Cardiac muscle cell (in vitro differentiated cells and primary cell): ENCODE measurements at regions not wholly inside any gene's neighbourhood (a gene's known extent, or its start where the extent isn't known, plus 50 kb on each side); places are given as distances from the start of the nearest gene placed in this dataset.

Experiments used
- DNase-seq, 2 donors: peaks; one replicate each; pipeline versions ENCODE4 v3.0.0 to v3.0.0-alpha.2; 2010 to 2017; ENCODE audit warnings: low read depth in 1 of 2, low spot score in 1 of 2
- H3K27ac ChIP-seq: fragments of 200-600 bp; sonication (generic); 2 replicates; pipeline ENCODE4 v1.5.1; 2016
- H3K27me3 ChIP-seq: fragments of 200-600 bp; sonication (generic); 2 replicates; pipeline ENCODE4 v1.6.0; 2016; ENCODE audit warnings: control low read depth
- H3K36me3 ChIP-seq: fragments of 200-600 bp; sonication (generic); 2 replicates; pipeline ENCODE4 v1.5.1; 2016; ENCODE audit warnings: control low read depth
- H3K4me1 ChIP-seq: fragments of 200-600 bp; sonication (generic); 2 replicates; pipeline ENCODE4 v1.8.1; 2017; ENCODE audit warnings: low read depth, mild to moderate bottlenecking, mixed run types
- H3K4me3 ChIP-seq: fragments of 200-600 bp; sonication (generic); 2 replicates; pipeline ENCODE4 v1.5.1; 2016; ENCODE audit warnings: mild to moderate bottlenecking
- H3K9me3 ChIP-seq: fragments of 200-600 bp; sonication (generic); 2 replicates; pipeline ENCODE4 v1.5.1; 2017; ENCODE audit warnings: low read depth, mild to moderate bottlenecking, control low read depth
- CTCF ChIP-seq: IDR thresholded peaks from 2 replicates; pipeline ENCODE4 v1.5.1; 2012; ENCODE audit warnings: low read depth, mild to moderate bottlenecking, low read length

GRCh38 chr4:126046081-126046614 lies 731.4 kb downstream of the FAT4 start:
- TF ChIP-seq CTCF: no peak
- no peaks in the 10 kb centered on the region for H3K27me3 ChIP-seq
- H3K36me3 ChIP-seq: no peaks in the 10 kb centered on the region
- DNase-seq: peak in 1 of 2 donors; percentile 21
- H3K4me3 ChIP-seq: no peak overlapping the region
- no peak overlapping the region for H3K27ac ChIP-seq
- no peaks in the 10 kb centered on the region for H3K4me1 ChIP-seq
- no peaks in the 10 kb centered on the region for H3K9me3 ChIP-seq

- Histone ChIP-seq H3K4me1 (no peaks in the 10 kb centered on the region), H3K27ac (no peak overlapping the region), H3K9me3 (no peaks in the 10 kb centered on the region), H3K4me3 (no peak overlapping the region), H3K27me3 (no peaks in the 10 kb centered on the region), H3K36me3 (no peaks in the 10 kb centered on the region)
- TF ChIP-seq CTCF: no peak
- no peak for DNase-seq
Observed at GRCh38 chr4:126047114-126047513, 732.4 kb downstream of the FAT4 start.

GRCh38 chr4:126051689-126052424 lies 737.1 kb downstream of the FAT4 start:
- peak; percentile 25 for TF ChIP-seq CTCF
- Histone ChIP-seq H3K4me3 (no peak overlapping the region), H3K4me1 (no peaks in the 10 kb centered on the region), H3K27ac (no peak overlapping the region), H3K9me3 (no peaks in the 10 kb centered on the region), H3K27me3 (no peaks in the 10 kb centered on the region), H3K36me3 (no peaks in the 10 kb centered on the region)
- DNase-seq: peak; percentile 26 to 80

- Histone ChIP-seq H3K9me3 (no peaks in the 10 kb centered on the region), H3K27me3 (no peaks in the 10 kb centered on the region), H3K27ac (no peak overlapping the region), H3K4me1 (no peaks in the 10 kb centered on the region), H3K4me3 (no peak overlapping the region), H3K36me3 (no peaks in the 10 kb centered on the region)
- DNase-seq: no peak
- no peak for TF ChIP-seq CTCF
Observed at GRCh38 chr4:126056116-126056650, 741.4 kb downstream of the FAT4 start.

GRCh38 chr4:126057371-126057770 lies 742.6 kb downstream of the FAT4 start:
- DNase-seq: no peak

More at GRCh38 chr4:126057371-126057770, 742.6 kb downstream of the FAT4 start:
- H3K36me3 ChIP-seq: no peaks in the 10 kb centered on the region
- H3K4me1 ChIP-seq: no peaks in the 10 kb centered on the region
- TF ChIP-seq CTCF: no peak
- no peaks in the 10 kb centered on the region for H3K9me3 ChIP-seq
- H3K27ac ChIP-seq: no peak overlapping the region
- no peaks in the 10 kb centered on the region for H3K27me3 ChIP-seq
- no peak overlapping the region for H3K4me3 ChIP-seq
